WERI-Rb-1 (cell line): ENCODE measurements at regions not wholly inside any gene's neighbourhood (a gene's known extent, or its start where the extent isn't known, plus 50 kb on each side); places are given as distances from the start of the nearest gene placed in this dataset.

Experiments used
- DNase-seq: peaks from one replicate; pipeline ENCODE4 v3.0.0-alpha.2; 2020
- H3K27ac ChIP-seq: fragments of 250-450 bp; sonication (Bioruptor Pico); 2 replicates; pipeline ENCODE4 v1.5.1; 2020; ENCODE audit warnings: mild to moderate bottlenecking, moderate library complexity
- H3K27me3 ChIP-seq: fragments of 250-450 bp; sonication (Bioruptor Pico); 2 replicates; pipeline ENCODE4 v1.5.1; 2021; ENCODE audit warnings: mild to moderate bottlenecking, low read depth, moderate library complexity; ENCODE audit not compliant: insufficient read depth, severe bottlenecking
- H3K36me3 ChIP-seq: fragments of 250-450 bp; sonication (Bioruptor Pico); 2 replicates; pipeline ENCODE4 v1.5.1; 2020; ENCODE audit warnings: mild to moderate bottlenecking, moderate library complexity
- H3K4me3 ChIP-seq: 2 replicates; pipeline ENCODE4 v1.5.1; 2011; ENCODE audit warnings: low read depth, mild to moderate bottlenecking, control low read depth, low read length
- H3K9me3 ChIP-seq: fragments of 250-450 bp; sonication (Bioruptor Pico); 2 replicates; pipeline ENCODE4 v1.5.1; 2021; ENCODE audit warnings: mild to moderate bottlenecking, moderate library complexity; ENCODE audit not compliant: severe bottlenecking
- TF ChIP-seq, protein P1 (sequence below): IDR thresholded peaks from 2 replicates; pipeline ENCODE4 v1.5.1; 2011; ENCODE audit warnings: low read depth, mild to moderate bottlenecking, control low read depth, inconsistent platforms, low read length

DNA sequence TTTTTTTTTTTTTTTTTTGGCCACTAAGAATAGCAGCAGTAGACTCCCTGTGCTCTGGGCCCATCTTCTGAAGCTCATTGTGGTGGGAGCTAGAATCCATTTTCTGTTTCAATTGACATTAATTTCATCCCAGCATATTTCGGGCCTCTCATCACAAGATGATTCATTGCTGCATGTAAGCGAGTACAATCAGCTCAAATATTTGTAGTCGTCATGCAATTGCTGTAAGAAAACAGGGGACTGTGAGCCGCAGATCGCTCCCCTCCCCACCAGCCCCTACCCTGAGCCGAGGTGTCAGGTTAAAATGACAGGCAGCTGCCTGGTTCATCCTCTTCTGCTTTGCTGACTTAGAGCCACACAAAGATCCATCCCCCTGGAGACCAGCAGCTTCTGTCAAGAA, 358.8 kb upstream of the CDH5 start:
- H3K27me3 ChIP-seq = no peaks in the 10 kb centered on the region
- TF ChIP-seq, protein P1, sequence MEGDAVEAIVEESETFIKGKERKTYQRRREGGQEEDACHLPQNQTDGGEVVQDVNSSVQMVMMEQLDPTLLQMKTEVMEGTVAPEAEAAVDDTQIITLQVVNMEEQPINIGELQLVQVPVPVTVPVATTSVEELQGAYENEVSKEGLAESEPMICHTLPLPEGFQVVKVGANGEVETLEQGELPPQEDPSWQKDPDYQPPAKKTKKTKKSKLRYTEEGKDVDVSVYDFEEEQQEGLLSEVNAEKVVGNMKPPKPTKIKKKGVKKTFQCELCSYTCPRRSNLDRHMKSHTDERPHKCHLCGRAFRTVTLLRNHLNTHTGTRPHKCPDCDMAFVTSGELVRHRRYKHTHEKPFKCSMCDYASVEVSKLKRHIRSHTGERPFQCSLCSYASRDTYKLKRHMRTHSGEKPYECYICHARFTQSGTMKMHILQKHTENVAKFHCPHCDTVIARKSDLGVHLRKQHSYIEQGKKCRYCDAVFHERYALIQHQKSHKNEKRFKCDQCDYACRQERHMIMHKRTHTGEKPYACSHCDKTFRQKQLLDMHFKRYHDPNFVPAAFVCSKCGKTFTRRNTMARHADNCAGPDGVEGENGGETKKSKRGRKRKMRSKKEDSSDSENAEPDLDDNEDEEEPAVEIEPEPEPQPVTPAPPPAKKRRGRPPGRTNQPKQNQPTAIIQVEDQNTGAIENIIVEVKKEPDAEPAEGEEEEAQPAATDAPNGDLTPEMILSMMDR = no peak
- no peak overlapping the region for H3K4me3 ChIP-seq
- no peak overlapping the region for H3K27ac ChIP-seq
- H3K36me3 ChIP-seq = no peaks in the 10 kb centered on the region
- no peaks in the 10 kb centered on the region for H3K9me3 ChIP-seq
- no peak for DNase-seq

DNA sequence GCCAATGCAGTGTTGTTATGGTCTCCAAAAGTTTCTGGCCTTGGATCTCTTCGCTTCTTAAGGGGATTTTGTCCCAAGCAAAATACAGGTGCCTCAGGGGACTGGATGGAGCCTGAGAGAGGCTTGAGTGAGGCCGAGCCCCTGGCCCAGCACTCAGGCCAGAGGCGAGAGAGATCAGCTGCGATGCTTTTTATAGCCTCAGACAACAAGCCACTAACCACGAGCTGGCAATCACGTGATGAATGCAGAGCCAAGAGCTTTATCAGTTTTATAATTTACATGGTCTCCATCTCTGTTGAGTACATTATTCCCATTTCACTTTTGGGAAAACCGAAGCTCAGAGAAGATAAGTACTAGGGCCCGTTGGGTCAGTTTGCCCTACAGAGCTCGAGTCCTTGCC, 360.0 kb upstream of the CDH5 start:
- Histone ChIP-seq H3K9me3 (no peaks in the 10 kb centered on the region), H3K4me3 (no peak overlapping the region), H3K36me3 (no peaks in the 10 kb centered on the region), H3K27me3 (no peaks in the 10 kb centered on the region), H3K27ac (no peak overlapping the region)
- TF ChIP-seq, protein P1 = no peak
- no peak for DNase-seq

DNA sequence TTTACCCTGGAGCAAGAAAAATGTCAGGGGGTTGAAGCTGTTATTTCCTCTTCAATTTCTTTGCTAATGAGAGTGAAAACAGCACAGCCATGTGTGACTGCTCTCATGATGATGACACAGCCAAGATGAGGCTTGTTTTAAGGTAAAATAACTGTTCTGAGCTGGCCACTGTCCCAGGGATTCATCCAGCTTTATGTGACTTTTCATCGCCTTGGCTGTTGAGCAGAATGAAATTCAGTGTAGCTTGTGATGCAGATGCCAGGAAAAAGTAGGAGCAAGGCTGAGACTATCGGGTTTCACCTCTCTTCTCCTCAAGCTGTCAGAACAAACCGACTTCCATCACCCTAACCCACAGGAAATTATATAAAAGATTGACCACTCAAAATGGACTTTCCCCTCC, 361.8 kb upstream of the CDH5 start:
- Histone ChIP-seq H3K4me3 (no peak overlapping the region), H3K27ac (no peak overlapping the region), H3K36me3 (no peaks in the 10 kb centered on the region), H3K27me3 (no peaks in the 10 kb centered on the region), H3K9me3 (no peaks in the 10 kb centered on the region)
- TF ChIP-seq, protein P1 = no peak
- no peak for DNase-seq

DNA sequence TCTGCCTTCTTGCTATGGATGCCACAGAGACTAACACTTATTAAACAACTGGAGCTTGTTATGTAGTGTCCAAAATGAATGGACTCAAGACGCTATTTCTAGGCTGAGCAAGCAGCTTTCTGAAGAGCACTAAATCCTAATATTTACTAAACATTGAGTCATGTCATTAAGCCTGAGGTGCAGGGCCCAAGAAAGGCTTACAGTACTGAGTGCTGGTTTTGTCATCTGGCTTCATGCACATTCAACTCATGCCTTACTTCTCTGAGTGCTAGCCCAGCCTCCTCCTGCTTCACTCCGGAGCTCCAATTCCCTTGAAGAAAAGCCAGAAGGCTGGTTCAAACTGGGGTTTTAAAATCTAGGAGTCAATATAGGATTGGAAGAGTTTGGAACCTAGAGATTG, 363.3 kb upstream of the CDH5 start:
- Histone ChIP-seq H3K36me3 (no peaks in the 10 kb centered on the region), H3K4me3 (no peak overlapping the region), H3K27me3 (no peaks in the 10 kb centered on the region), H3K9me3 (no peaks in the 10 kb centered on the region), H3K27ac (no peak overlapping the region)
- no peak for DNase-seq
- TF ChIP-seq, protein P1 = no peak

DNA sequence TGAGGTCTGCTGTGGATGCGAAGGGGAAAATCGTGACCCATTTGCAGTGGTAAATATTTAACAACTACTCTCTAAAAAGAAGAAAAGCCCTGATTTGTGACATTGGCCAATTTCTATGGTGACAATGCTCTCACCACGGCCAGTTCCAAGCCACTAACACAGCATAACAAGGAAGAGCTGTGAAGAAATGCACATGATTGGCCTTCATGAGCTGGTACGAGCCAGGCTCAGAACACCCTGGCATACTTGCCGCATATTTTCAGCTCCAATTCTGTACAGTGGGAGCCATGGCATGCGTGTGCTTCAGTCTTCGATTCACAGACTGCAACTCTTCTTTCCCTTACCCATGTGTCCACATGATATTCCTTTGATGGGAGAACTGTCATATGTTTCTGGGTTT, 363.9 kb upstream of the CDH5 start:
- Histone ChIP-seq H3K36me3 (no peaks in the 10 kb centered on the region), H3K9me3 (no peaks in the 10 kb centered on the region), H3K4me3 (no peak overlapping the region), H3K27ac (no peak overlapping the region), H3K27me3 (no peaks in the 10 kb centered on the region)
- TF ChIP-seq, protein P1 = no peak
- DNase-seq = no peak

DNA sequence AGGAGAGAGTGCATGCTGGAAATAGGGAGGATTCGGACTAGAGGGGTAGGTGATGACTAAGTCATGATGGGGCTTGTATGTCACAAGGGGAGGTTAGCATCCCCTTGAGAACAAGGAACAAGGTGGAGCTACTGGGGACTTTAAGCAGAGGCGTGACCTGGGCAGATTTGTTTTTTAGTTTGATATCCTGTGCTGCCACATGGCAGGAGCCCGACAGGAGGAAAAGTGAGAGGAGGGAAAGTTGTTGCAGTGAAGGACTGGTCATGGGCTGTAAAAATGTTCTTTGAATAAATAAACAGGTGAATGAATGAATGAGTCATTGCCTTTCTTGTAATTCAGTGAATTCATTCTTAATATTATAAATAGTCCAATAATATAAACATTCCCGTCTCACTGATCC, 365.1 kb upstream of the CDH5 start:
- TF ChIP-seq, protein P1 = no peak
- H3K27me3 ChIP-seq = no peaks in the 10 kb centered on the region
- no peaks in the 10 kb centered on the region for H3K36me3 ChIP-seq
- no peak for DNase-seq
- no peaks in the 10 kb centered on the region for H3K9me3 ChIP-seq
- no peak overlapping the region for H3K27ac ChIP-seq
- H3K4me3 ChIP-seq = no peak overlapping the region
